HFFc6 (cell line): ENCODE measurements at regions not wholly inside any gene's neighbourhood (a gene's known extent, or its start where the extent isn't known, plus 50 kb on each side); places are given as distances from the start of the nearest gene placed in this dataset.

Source experiments
- DNase-seq: peaks from one replicate; pipeline ENCODE4 v3.0.0-alpha.2; 2018
- H3K27ac Mint-ChIP-seq: 2 replicates; pipeline ENCODE4 v1.8.0; 2020; ENCODE audit warnings: mild to moderate bottlenecking, mixed read lengths
- H3K27me3 Mint-ChIP-seq: 2 replicates; pipeline ENCODE4 v1.8.0; 2021; ENCODE audit warnings: mild to moderate bottlenecking, moderate library complexity, mixed read lengths; ENCODE audit not compliant: insufficient read depth
- H3K36me3 Mint-ChIP-seq: 2 replicates; pipeline ENCODE4 v1.8.0; 2021; ENCODE audit warnings: low read depth, mixed read lengths
- H3K4me1 Mint-ChIP-seq: 2 replicates; pipeline ENCODE4 v1.8.0; 2020; ENCODE audit warnings: low read depth, mixed read lengths
- H3K4me3 Mint-ChIP-seq: 2 replicates; pipeline ENCODE4 v1.8.0; 2020; ENCODE audit warnings: mild to moderate bottlenecking, moderate library complexity, mixed read lengths
- H3K9me3 Mint-ChIP-seq: 2 replicates; pipeline ENCODE4 v1.8.0; 2020; ENCODE audit warnings: mild to moderate bottlenecking, mixed read lengths
- TF ChIP-seq, protein P1 (sequence below): fragments of 200-600 bp; sonication (generic); IDR thresholded peaks from 2 replicates; pipeline ENCODE4 v1.5.0; 2021; ENCODE audit warnings: antibody characterized with exemption, mild to moderate bottlenecking

DNA sequence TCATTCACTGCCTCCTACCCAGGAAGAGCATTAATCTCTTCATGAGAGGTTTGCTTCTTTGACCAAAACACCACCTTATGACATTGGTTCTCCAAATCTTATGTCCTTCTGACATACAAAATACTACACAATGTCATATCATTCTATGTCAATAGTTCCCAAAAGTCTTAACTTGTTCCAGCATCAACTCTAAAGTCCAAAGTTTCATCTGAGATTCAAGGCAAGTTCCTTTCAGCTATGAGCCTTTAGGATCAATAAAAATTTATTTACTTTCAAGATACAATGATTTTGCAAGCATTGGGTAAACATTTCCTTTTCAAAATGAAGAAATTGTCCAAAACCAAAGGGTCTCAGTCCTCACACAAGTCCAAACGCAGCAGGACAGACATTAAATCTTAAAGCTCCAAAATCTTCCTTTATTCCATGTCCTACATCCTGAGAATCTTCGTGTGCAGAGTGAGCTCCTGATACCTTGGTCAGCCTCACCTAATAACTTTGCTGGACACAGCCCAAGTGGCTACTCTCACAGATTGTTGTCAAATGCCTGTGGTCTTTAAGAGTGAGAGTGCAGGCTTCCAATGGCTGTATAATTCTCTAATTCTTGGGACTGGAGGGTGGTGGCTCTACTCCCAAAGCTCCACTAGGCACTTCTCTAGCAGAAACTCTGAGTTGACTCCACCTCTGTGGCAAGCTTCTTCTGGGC lies 1668.2 kb downstream of the HACE1 start:
- no peak overlapping the region for H3K27ac Mint-ChIP-seq

DNA sequence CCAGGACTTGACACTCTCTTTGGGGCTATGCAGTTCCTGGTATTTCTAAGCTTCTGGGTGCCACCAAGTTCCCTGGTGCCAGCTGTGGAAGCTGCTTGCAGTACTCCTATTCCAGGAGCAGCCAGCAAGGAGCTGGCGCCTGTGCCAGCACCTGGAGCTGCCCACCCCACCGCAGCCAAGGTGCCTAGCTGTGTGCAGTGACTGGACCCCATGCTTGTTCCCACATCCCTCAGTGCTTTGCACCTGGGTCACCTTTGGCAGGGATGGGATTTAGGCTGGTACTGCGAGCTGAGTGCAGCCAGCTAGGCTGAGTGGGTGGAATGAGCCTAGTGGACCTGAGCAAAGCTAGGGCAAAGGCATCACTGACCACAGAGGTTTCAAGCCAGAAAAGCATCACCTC lies 1674.9 kb downstream of the HACE1 start:
- no peak for DNase-seq
- H3K36me3 Mint-ChIP-seq: no peaks in the 10 kb centered on the region

More for the DNA sequence above, 1668.2 kb downstream of the HACE1 start:
- H3K27me3 Mint-ChIP-seq: no peaks in the 10 kb centered on the region
- TF ChIP-seq, protein P1, sequence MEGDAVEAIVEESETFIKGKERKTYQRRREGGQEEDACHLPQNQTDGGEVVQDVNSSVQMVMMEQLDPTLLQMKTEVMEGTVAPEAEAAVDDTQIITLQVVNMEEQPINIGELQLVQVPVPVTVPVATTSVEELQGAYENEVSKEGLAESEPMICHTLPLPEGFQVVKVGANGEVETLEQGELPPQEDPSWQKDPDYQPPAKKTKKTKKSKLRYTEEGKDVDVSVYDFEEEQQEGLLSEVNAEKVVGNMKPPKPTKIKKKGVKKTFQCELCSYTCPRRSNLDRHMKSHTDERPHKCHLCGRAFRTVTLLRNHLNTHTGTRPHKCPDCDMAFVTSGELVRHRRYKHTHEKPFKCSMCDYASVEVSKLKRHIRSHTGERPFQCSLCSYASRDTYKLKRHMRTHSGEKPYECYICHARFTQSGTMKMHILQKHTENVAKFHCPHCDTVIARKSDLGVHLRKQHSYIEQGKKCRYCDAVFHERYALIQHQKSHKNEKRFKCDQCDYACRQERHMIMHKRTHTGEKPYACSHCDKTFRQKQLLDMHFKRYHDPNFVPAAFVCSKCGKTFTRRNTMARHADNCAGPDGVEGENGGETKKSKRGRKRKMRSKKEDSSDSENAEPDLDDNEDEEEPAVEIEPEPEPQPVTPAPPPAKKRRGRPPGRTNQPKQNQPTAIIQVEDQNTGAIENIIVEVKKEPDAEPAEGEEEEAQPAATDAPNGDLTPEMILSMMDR: no peak
- DNase-seq: no peak
- H3K9me3 Mint-ChIP-seq: peaks cover 18% of the 10 kb centered on the region
- no peak overlapping the region for H3K4me3 Mint-ChIP-seq
- peaks cover 5% of the 10 kb centered on the region; the same call in 1 of the 2 replicates for H3K36me3 Mint-ChIP-seq
- no peaks in the 10 kb centered on the region for H3K4me1 Mint-ChIP-seq

DNA sequence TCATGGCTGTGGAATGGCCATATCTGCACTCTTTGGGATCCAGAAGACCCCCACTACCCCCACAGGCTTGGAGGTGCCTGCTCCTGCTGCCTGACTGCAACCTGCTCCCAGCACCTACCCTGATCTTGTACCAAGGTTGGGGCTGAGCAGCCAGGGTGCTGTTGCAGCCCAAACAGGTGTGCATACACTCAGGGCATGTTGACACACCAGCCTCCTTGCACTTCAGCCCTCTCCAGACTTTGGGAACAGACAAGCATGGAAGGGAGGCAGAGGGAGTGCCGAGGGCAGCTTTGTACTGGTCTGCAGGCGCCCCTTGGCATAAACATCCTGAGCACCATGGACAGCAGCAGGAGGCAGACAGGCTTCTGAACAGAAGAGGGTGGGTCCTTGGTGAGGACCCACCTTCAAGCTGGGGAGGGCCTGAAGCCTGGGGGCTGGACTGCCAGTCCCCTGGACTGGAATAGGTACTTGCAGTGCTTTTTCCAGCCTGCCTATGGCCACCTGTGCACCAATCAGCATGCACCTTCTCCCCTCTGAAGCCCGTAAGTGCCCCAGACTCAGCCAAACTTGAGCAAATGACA lies 1675.8 kb downstream of the HACE1 start:
- H3K4me3 Mint-ChIP-seq: no peak overlapping the region
- H3K9me3 Mint-ChIP-seq: peaks cover 34% of the 10 kb centered on the region
- no peaks in the 10 kb centered on the region for H3K4me1 Mint-ChIP-seq
- no peak for DNase-seq
- TF ChIP-seq, protein P1: no peak
- no peak overlapping the region for H3K27ac Mint-ChIP-seq
- no peaks in the 10 kb centered on the region for H3K36me3 Mint-ChIP-seq
- H3K27me3 Mint-ChIP-seq: no peaks in the 10 kb centered on the region

More for the DNA sequence above, 1674.9 kb downstream of the HACE1 start:
- TF ChIP-seq, protein P1: no peak
- no peak overlapping the region for H3K4me3 Mint-ChIP-seq
- no peaks in the 10 kb centered on the region for H3K27me3 Mint-ChIP-seq
- no peak overlapping the region for H3K27ac Mint-ChIP-seq
- peaks cover 25% of the 10 kb centered on the region for H3K9me3 Mint-ChIP-seq
- no peaks in the 10 kb centered on the region for H3K4me1 Mint-ChIP-seq

DNA sequence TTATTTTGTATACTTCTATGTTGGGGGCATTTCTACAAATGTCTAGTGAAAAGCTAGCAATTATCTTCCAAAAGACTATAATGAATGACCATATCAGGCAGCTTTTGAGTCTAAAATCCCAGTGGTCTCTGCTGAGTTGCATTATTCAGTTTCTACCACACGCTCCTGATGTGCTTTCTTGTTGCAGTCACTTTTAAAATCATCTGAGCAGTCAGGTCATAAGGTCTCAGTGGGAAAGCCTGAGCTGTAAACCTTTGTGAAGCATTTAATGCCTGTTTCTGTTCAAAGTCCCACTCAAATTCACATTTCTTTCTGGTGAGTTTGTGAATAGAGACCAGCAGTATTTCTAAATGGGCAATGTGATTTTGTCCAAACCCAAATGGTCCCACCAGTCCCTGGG lies 1681.5 kb downstream of the HACE1 start:
- TF ChIP-seq, protein P1: no peak
- no peaks in the 10 kb centered on the region for H3K36me3 Mint-ChIP-seq
- no peak overlapping the region for H3K4me3 Mint-ChIP-seq
- H3K27ac Mint-ChIP-seq: no peak overlapping the region
- no peaks in the 10 kb centered on the region for H3K4me1 Mint-ChIP-seq
- no peak for DNase-seq
- peaks cover 37% of the 10 kb centered on the region for H3K9me3 Mint-ChIP-seq
- no peaks in the 10 kb centered on the region; the same call in 1 of the 2 replicates for H3K27me3 Mint-ChIP-seq

DNA sequence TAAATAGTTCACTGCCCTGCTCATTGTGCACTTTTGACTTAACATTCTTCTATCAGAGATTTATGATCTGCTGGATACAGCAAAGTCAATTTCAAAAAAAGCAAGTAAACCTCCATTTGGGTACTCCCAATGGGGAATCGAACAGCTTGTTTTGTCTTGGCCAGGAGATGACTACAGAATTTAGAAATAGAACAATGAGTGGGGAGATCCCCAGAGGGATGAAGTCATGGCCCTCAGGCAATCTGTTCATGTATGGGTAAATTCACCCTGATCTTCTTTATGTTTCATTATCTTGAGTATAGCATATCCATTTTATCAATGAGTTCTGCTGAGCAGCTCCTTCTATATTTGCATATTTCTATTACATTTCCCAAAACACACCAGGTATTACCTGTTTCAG lies 1681.9 kb downstream of the HACE1 start:
- Mint-ChIP-seq H3K36me3 (no peaks in the 10 kb centered on the region), H3K4me3 (no peak overlapping the region), H3K27me3 (no peaks in the 10 kb centered on the region; the same call in 1 of the 2 replicates), H3K27ac (no peak overlapping the region), H3K9me3 (peaks cover 33% of the 10 kb centered on the region), H3K4me1 (no peaks in the 10 kb centered on the region)
- no peak for DNase-seq
- TF ChIP-seq, protein P1: no peak
